ENCODE measurements at regions not wholly inside any gene's neighbourhood (a gene's known extent, or its start where the extent isn't known, plus 50 kb on each side); places are given as distances from the start of the nearest gene placed in this dataset.
"Not testable (repeated sequence)": the region's sequence is repeated elsewhere in the genome, so short reads cannot be mapped to it uniquely, and the experiment has no call there.

DNA sequence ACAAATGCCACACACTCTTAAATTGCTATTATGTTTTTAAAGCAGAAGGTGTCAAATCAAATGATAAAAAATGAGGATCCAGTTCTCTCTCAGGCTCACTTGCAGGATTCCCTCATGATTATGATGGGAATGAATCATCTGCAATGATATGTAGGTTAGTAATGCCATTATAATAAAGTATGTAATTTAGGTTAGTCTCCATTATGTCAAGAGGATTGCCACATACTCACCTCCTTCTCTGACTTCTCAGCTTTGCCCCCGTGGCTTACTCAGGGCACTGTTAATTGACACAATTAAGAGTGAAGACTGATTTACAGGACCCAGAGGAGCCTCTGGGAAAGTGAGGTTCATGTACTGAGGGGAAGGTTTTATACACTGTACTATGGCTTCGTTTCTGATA lies 591.7 kb upstream of the NRSN1 start:
- peak overlapping the region in 1 of 2 donors; percentile 37 for H3K27ac ChIP-seq
- no peak for DNase-seq (ENCODE audit: low spot score)
- H3K4me3 ChIP-seq = no peak overlapping the region
- TF ChIP-seq, protein P1, sequence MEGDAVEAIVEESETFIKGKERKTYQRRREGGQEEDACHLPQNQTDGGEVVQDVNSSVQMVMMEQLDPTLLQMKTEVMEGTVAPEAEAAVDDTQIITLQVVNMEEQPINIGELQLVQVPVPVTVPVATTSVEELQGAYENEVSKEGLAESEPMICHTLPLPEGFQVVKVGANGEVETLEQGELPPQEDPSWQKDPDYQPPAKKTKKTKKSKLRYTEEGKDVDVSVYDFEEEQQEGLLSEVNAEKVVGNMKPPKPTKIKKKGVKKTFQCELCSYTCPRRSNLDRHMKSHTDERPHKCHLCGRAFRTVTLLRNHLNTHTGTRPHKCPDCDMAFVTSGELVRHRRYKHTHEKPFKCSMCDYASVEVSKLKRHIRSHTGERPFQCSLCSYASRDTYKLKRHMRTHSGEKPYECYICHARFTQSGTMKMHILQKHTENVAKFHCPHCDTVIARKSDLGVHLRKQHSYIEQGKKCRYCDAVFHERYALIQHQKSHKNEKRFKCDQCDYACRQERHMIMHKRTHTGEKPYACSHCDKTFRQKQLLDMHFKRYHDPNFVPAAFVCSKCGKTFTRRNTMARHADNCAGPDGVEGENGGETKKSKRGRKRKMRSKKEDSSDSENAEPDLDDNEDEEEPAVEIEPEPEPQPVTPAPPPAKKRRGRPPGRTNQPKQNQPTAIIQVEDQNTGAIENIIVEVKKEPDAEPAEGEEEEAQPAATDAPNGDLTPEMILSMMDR (IDR thresholded peaks at IDR 0.05) = no peak

DNA sequence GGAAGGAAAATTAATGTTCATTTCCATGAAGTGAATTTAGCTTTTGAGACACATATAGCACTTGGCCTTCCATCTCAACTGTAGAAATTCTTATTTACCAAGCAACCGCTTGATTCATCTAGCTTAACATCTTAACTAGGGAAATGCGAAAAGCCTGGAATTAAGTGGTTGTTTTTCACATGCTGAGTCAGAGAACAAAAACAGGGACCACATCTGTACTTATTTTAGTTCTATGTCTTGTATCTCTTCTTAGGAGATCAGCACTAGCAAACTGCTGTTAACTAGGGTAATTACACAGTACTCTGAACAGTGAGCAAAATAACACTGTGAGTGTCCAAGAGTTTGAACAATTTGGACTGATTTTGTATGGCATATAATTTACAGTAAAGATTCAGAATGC lies 590.9 kb upstream of the NRSN1 start:
- Histone ChIP-seq H3K27ac (no peak overlapping the region), H3K4me3 (no peak overlapping the region)
- no peak for DNase-seq (ENCODE audit: low spot score)
- TF ChIP-seq, protein P1 (IDR thresholded peaks at IDR 0.05) = no peak

DNA sequence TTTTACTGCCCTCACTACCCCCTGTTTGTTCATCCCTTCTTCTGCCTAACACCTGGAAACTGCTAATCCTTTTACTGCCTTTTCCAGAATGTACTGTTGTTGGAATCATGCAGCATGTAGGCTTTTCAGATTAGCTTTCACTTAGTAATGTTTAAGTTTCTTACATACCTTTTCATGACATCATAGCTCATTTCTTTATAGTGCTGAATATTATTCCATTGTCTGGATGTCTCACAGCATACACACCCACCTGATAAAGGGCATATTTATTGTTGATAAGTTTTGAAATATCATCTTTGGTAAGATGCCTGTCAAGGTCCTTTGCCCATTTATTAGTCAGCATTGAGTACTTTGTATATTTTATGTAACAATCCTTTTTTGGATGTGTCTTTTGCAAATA lies 588.2 kb upstream of the NRSN1 start:
- TF ChIP-seq, protein P1 (IDR thresholded peaks at IDR 0.05) = no peak
- H3K27ac ChIP-seq = no peak overlapping the region
- H3K4me3 ChIP-seq = no peak overlapping the region
- no peak for DNase-seq (ENCODE audit: low spot score)

DNA sequence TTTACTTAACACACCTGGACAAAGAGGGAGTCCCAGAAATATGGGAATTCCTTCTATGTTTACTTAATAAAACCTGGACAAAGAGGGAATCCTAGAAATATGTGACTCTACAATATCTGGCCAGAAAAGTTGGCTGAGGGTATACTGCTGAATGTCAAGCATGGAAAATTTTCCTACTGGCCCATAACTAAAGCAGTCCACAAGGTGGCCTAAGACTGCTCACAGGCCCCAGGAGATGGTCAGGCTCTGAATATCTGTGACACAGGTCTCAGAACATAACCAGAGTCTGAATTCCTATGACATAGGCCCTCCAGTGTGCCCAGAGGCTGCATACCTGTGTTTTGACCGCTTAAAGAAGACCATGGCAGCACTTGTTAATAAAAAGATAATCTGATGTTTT lies 578.2 kb upstream of the NRSN1 start:
- no peak for DNase-seq (ENCODE audit: low spot score)
- no peak overlapping the region for H3K4me3 ChIP-seq
- TF ChIP-seq, protein P1 (IDR thresholded peaks at IDR 0.05) = no peak
- no peak overlapping the region for H3K27ac ChIP-seq

DNA sequence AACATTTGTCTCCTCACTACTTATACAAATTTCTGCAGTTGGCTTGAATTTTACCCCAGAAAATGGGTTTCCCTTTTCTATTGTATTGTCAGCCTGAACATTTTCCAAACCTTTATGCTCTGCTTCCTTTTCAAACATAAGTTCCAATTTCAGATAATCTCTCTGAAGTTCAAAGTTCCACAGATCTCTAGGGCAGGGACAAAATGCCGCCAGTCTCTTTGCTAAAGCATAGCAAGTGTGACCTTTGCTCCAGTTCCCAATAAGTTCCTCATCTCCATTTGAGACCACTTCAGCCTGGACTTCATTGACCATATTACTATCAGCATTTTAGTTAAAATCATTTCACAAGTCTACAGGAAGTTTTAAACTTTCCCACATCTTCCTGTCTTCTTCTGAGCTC lies 571.1 kb upstream of the NRSN1 start:
- DNase-seq (ENCODE audit: low spot score); H3K4me3 ChIP-seq; H3K27ac ChIP-seq: not testable (repeated sequence)

DNA sequence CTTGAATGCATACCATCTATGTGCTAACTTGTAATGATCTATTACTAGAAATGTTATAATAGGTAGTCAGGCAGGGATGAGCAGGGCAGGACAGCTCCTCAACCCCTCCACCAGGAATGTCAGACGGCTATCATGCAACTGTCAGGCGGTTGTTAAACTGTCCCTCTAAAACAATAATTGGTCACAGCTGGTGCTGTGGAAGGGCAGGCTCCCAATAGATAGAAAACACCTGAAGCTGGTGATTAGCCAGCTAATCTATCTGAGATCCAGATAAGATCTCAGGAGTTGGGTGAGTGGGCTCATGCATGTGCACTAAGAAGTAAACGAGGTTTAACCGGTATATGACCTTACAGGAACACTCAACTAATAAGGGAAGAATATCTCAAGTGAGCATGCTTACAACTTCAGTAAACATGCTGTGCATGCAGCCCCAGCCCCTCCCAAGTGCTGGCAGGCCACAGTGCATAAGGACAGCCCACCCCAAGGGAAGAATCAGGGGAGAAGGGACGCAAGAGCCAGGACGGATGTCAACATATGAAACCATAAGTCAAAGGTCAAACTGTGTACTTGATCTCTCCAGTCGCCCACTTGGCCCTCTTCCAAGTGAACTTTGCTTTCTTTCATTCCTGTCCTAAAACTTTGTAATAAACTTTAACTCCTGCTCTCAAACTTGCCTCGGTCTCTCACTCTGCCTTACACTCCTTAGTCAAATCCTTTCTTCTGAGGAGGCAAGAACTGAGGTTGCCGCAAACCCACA lies 566.2 kb upstream of the NRSN1 start:
- DNase-seq (ENCODE audit: low spot score) = no peak
- TF ChIP-seq, protein P1 (IDR thresholded peaks at IDR 0.05) = no peak
- Histone ChIP-seq H3K27ac (no peak overlapping the region), H3K4me3 (no peak overlapping the region)

DNA sequence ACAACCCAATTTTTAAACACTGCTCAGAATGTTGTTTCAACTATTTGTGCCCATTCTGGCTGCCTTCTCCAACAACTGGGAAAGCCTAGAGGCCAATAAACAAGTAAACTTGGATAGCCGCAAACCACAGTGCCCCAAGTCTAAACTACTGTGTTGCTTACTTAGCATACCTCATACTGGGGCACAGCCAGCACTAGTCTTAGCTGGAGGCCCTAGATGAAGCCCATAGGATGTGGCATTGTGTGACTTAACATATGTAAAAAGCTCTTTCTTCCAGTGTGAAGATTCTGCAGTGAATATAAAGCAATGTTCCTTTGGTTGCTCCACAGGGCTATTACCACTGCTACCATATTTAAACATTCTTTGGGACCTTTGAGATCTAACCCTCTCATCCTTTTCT lies 564.3 kb upstream of the NRSN1 start:
- Histone ChIP-seq H3K27ac (no peak overlapping the region), H3K4me3 (no peak overlapping the region)
- TF ChIP-seq, protein P1 (IDR thresholded peaks at IDR 0.05) = no peak
- no peak for DNase-seq (ENCODE audit: low spot score)

Data from coronary artery (tissue), 2 donors.